Kidney epithelial cell (primary cell): ENCODE measurements at regions not wholly inside any gene's neighbourhood (a gene's known extent, or its start where the extent isn't known, plus 50 kb on each side); places are given as distances from the start of the nearest gene placed in this dataset.

Experiments used
- DNase-seq: peaks from one replicate; pipeline ENCODE4 v3.0.0-alpha.2; 2010; ENCODE audit warnings: low read depth
- H3K27me3 ChIP-seq: 2 replicates; pipeline ENCODE4 v1.6.0; 2011; ENCODE audit warnings: low read length; ENCODE audit not compliant: control insufficient read depth, insufficient read depth
- H3K36me3 ChIP-seq: 2 replicates; pipeline ENCODE4 v1.5.1; 2011; ENCODE audit warnings: low read length; ENCODE audit not compliant: control insufficient read depth, insufficient read depth
- H3K4me3 ChIP-seq: 2 replicates; pipeline ENCODE4 v1.5.1; 2011; ENCODE audit warnings: low read depth, mild to moderate bottlenecking, control low read depth, low read length
- TF ChIP-seq, protein P1 (sequence below): IDR thresholded peaks from 2 replicates; pipeline ENCODE4 v1.5.1; 2011; ENCODE audit warnings: mild to moderate bottlenecking, moderate library complexity, low read length, control low read depth, inconsistent platforms; ENCODE audit not compliant: insufficient read depth, poor library complexity, severe bottlenecking

DNA sequence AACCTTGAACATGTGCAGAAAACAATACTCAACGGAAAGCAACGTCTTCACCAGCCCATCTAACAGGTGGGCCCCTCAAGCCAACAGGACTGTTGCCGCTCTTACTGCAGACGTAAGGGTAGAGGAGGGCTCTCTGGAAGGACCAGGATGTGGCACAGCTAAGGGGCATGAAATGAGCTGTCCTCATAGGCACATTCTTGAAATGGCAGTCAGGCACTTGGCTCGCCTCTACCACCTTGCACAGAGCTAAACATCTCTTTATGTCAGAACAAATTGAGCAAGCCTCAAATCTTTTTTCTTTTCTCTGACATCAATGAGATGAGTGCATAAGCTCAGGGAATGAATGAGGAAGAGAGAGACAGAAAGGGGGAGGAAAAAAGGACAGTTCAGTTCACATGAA, 86.4 kb upstream of the ESRRG start:
- no peak for DNase-seq
- TF ChIP-seq, protein P1, sequence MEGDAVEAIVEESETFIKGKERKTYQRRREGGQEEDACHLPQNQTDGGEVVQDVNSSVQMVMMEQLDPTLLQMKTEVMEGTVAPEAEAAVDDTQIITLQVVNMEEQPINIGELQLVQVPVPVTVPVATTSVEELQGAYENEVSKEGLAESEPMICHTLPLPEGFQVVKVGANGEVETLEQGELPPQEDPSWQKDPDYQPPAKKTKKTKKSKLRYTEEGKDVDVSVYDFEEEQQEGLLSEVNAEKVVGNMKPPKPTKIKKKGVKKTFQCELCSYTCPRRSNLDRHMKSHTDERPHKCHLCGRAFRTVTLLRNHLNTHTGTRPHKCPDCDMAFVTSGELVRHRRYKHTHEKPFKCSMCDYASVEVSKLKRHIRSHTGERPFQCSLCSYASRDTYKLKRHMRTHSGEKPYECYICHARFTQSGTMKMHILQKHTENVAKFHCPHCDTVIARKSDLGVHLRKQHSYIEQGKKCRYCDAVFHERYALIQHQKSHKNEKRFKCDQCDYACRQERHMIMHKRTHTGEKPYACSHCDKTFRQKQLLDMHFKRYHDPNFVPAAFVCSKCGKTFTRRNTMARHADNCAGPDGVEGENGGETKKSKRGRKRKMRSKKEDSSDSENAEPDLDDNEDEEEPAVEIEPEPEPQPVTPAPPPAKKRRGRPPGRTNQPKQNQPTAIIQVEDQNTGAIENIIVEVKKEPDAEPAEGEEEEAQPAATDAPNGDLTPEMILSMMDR, result no peak

DNA sequence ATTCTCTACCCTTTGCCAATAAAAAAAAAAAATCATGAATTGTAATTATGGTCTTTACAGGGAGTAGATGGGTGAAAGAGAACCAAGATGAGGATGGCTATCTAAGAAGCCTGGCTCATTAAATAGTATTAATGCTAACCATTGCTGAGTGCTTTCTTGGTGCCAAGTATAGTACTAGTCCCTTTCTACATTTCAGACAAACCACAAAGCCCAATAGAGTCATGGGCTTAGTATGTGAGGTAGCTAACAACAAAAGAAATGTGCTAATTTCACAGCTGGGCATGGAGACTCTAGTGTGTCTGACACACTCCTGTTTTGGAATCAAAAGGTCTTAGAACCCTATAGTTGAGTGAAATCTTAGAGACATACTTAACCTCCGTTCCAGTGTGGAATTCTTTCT, 84.5 kb upstream of the ESRRG start:
- Histone ChIP-seq H3K4me3 (no peak overlapping the region), H3K27me3 (no peaks in the 10 kb centered on the region), H3K36me3 (no peaks in the 10 kb centered on the region)
- TF ChIP-seq, protein P1, result no peak
- no peak for DNase-seq

More for the DNA sequence above, 86.4 kb upstream of the ESRRG start:
- H3K27me3 ChIP-seq, result no peaks in the 10 kb centered on the region
- no peak overlapping the region for H3K4me3 ChIP-seq
- no peaks in the 10 kb centered on the region for H3K36me3 ChIP-seq

DNA sequence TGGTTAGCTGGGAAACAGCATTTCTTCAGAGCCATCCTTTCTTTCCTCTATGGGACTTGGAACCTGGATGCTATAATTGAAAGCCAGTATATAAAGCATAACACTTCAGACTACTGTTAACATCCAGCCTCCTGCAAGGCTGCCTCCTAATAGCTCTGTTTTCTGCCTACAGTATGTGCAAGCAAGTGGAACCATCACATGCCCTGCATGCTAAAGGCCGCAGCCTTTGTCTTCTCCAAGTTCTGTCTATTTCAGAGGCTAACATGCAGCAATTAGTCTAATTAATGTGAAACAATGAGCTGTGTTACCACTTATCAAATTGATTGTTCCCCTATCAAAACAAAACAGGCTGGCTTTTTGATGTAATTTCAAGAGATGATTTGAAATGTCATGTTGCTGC, 82.7 kb upstream of the ESRRG start:
- Histone ChIP-seq H3K36me3 (no peaks in the 10 kb centered on the region), H3K27me3 (no peaks in the 10 kb centered on the region), H3K4me3 (no peak overlapping the region)
- no peak for DNase-seq
- TF ChIP-seq, protein P1, result no peak

DNA sequence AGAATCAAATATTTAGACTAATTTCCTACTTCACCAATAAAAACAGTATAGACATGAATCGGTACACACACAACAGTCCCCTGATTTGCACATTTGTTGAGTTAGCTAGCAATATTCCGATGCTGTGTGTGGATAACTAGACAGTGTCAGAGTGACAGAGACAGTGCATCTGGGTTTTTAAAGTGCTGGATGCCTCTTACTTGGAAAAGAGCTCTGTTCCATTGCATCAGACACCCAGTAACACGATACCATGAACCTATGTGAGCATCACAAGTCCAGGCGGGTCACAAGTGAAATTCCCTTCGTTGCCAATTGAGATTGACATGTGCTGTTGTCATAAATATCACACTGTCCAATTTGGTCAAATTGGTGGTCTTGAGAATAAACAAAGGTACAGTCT, 82.0 kb upstream of the ESRRG start:
- no peaks in the 10 kb centered on the region for H3K36me3 ChIP-seq
- no peak for DNase-seq
- H3K4me3 ChIP-seq, result no peak overlapping the region
- no peaks in the 10 kb centered on the region for H3K27me3 ChIP-seq
- TF ChIP-seq, protein P1, result no peak

DNA sequence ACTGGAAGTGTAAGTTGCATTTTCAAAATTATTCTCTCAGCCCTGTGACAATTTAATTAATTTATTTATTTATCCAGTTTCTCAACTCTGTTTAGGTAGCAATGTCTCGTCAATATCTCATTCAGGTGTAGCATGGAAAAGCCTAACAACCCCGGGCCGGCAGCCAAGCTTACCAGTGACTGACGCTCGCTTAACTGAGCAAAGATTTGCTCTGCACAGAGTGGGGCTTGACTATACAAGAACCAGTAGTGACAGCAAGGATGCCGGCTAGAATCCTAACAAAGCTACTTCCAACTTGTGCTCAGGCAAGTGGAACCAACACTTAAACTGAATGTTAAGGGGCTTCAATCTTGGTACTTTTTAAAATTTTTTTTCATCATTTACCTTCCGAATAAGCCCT, 80.9 kb upstream of the ESRRG start:
- H3K27me3 ChIP-seq, result no peaks in the 10 kb centered on the region
- DNase-seq, result no peak
- no peaks in the 10 kb centered on the region for H3K36me3 ChIP-seq
- no peak overlapping the region for H3K4me3 ChIP-seq
- TF ChIP-seq, protein P1, result no peak

DNA sequence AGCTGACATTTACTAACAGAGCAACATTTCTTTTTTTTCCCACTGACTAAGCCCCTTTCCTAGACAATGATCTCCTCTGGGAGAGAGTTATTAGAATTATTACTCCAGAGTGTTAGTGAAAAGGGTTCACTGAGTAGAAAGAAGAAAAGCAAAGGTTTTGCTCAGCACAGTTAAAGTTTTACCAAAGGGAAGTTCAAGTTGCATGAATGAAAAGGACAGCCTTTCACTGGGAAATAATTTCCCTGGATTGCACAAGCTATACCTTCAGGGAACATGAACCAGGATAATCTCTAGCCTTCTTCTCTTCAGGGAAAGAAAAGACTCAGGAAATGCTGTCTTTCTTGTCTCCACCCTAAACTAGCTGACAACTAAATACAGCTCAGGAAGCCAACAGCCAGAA, 71.4 kb upstream of the ESRRG start:
- no peaks in the 10 kb centered on the region for H3K36me3 ChIP-seq
- H3K4me3 ChIP-seq, result no peak overlapping the region
- TF ChIP-seq, protein P1, result no peak
- H3K27me3 ChIP-seq, result no peaks in the 10 kb centered on the region
- DNase-seq, result no peak
